Endothelial cell of umbilical vein (primary cell): ENCODE measurements at regions not wholly inside any gene's neighbourhood (a gene's known extent, or its start where the extent isn't known, plus 50 kb on each side); places are given as distances from the start of the nearest gene placed in this dataset.

Experiments used
- BruUV-seq: library from RNA; stranded (reverse); fragments of 400-500 nt; replicated peaks from 2 replicates; lab custom pipeline; 2021; lab: Mats Ljungman, UMichigan
- CTCF ChIA-PET: fragments of 300-600, 350-600 bp; sonication (Branson Sonifier 250); formaldehyde crosslinking; loops from one replicate; lab custom pipeline; 2021; ENCODE audit warnings: antibody characterized with exemption, inconsistent platforms; lab: Charles Lee
- POLR2A ChIA-PET: fragments of 300-600, 350-600 bp; sonication (Branson Sonifier 250); formaldehyde crosslinking; loops from one replicate; lab custom pipeline; 2021; ENCODE audit warnings: antibody characterized with exemption, inconsistent platforms; lab: Charles Lee
- DNase-seq: peaks from one replicate; pipeline ENCODE4 v3.0.0-alpha.2; 2011; ENCODE audit warnings: low read depth, low spot score
- FAIRE-seq: peaks from 2 replicates; lab custom pipeline; 2011; peaks lifted over from hg19 to GRCh38; lab: Jason Lieb, UNC
- H2AFZ ChIP-seq: 2 replicates; pipeline ENCODE4 v1.6.0; 2012; ENCODE audit warnings: low read depth, low read length, control low read depth, inconsistent platforms
- H3K27ac ChIP-seq: 2 replicates; pipeline ENCODE4 v1.5.1; 2011; ENCODE audit warnings: low read depth, mild to moderate bottlenecking, control low read depth, low read length, moderate library complexity; ENCODE audit not compliant: insufficient read depth
- H3K27me3 ChIP-seq, 2 experiments: 2 replicates each; pipeline versions ENCODE4 v1.6.0 to v1.6.1; 2011; ENCODE audit warnings: low read length in 2 of 2, mixed read lengths in 1 of 2; ENCODE audit not compliant: control insufficient read depth in 2 of 2, insufficient read depth in 2 of 2
- H3K36me3 ChIP-seq, 2 experiments: 2 replicates in 1 of 2; 3 replicates in 1 of 2; pipeline ENCODE4 v1.5.1; 2011; ENCODE audit warnings: low read length in 2 of 2, mild to moderate bottlenecking in 1 of 2, moderate library complexity in 1 of 2; ENCODE audit not compliant: control insufficient read depth in 2 of 2, insufficient read depth in 2 of 2; ENCODE audit errors: extremely low read depth in 1 of 2
- H3K4me1 ChIP-seq: 3 replicates; pipeline ENCODE4 v1.5.1; 2011; ENCODE audit warnings: mild to moderate bottlenecking, low read length; ENCODE audit not compliant: control insufficient read depth, insufficient read depth; ENCODE audit errors: extremely low read depth
- H3K4me2 ChIP-seq: 2 replicates; pipeline ENCODE4 v1.6.1; 2011; ENCODE audit warnings: low read length, control low read depth, mixed read lengths; ENCODE audit not compliant: insufficient read depth
- H3K4me3 ChIP-seq, 3 experiments: fragments of 200-600 bp in 1 of 3; sonication (generic), shearing (Covaris generic) in 1 of 3; replicated peaks in 1 of 3; 2 replicates each; pipeline ENCODE4 v1.5.1; 2011 to 2016; ENCODE audit warnings: control low read depth in 3 of 3, low read length in 3 of 3, mild to moderate bottlenecking in 2 of 3, inconsistent platforms in 1 of 3, low read depth in 1 of 3, moderate library complexity in 1 of 3; ENCODE audit not compliant: insufficient read depth in 1 of 3
- H3K79me2 ChIP-seq: 2 replicates; pipeline ENCODE4 v1.6.0; 2012; ENCODE audit warnings: low read length, inconsistent platforms; ENCODE audit not compliant: control insufficient read depth, insufficient read depth
- H3K9ac ChIP-seq: replicated peaks from 2 replicates; pipeline ENCODE3; 2011; ENCODE audit warnings: low read length, control low read depth; ENCODE audit not compliant: insufficient read depth; ENCODE audit errors: extremely low read depth
- H3K9me1 ChIP-seq: replicated peaks from 3 replicates; pipeline ENCODE4 v1.6.0; 2011; ENCODE audit warnings: mild to moderate bottlenecking, low read length; ENCODE audit not compliant: control insufficient read depth, insufficient read depth; ENCODE audit errors: extremely low read depth
- H3K9me3 ChIP-seq: replicated peaks from 2 replicates; pipeline ENCODE4 v1.5.1; 2012; ENCODE audit warnings: low read length, inconsistent platforms; ENCODE audit not compliant: control insufficient read depth, insufficient read depth
- H4K20me1 ChIP-seq: replicated peaks from 2 replicates; pipeline ENCODE3; 2011; ENCODE audit warnings: mild to moderate bottlenecking, low read length; ENCODE audit not compliant: control insufficient read depth, insufficient read depth; ENCODE audit errors: extremely low read depth
- EZH2 ChIP-seq: IDR thresholded peaks from 2 replicates; pipeline ENCODE4 v1.6.1; 2012; ENCODE audit warnings: borderline replicate concordance, low read depth, mild to moderate bottlenecking, moderate library complexity, low read length, inconsistent platforms; ENCODE audit not compliant: severe bottlenecking
- GATA2 ChIP-seq: IDR thresholded peaks from 2 replicates; pipeline ENCODE4 v1.7.0; 2011; ENCODE audit warnings: low read depth, mild to moderate bottlenecking, moderate library complexity, mixed read lengths, low read length; ENCODE audit not compliant: insufficient read length, insufficient read depth
- POLR2A ChIP-seq: IDR thresholded peaks from 2 replicates; pipeline ENCODE4 v1.6.1; 2012; ENCODE audit warnings: low read depth, mild to moderate bottlenecking, control low read depth, low read length
- POLR2AphosphoS5 ChIP-seq: IDR thresholded peaks from 2 replicates; pipeline ENCODE4 v1.6.1; 2012; ENCODE audit warnings: low read depth, mild to moderate bottlenecking, control low read depth, low read length, moderate library complexity; ENCODE audit not compliant: insufficient read depth
- dilution Hi-C: fragments of 300-500 bp; cut with MboI; formaldehyde crosslinking; loops from one replicate; pipeline ENCODE4 v1.15.0; 2019; ENCODE audit warnings: low sequenced_read_pairs; ENCODE audit not compliant: extremely low pct_ligation_motif_present
- intact Hi-C: fragments of 100-400 bp; cut with micrococcal nuclease; formaldehyde crosslinking; loops from one replicate; pipeline ENCODE4 v1.10.0; 2022
- TF ChIP-seq, protein P1 (sequence below): IDR thresholded peaks from 2 replicates; pipeline ENCODE4 v1.6.1; 2011; ENCODE audit not compliant: insufficient read depth, insufficient read length
- TF ChIP-seq, protein P2 (sequence below), 2 donors: IDR thresholded peaks; 1 replicate in 1 of 2; 2 replicates in 1 of 2; pipeline ENCODE4 v1.5.1; 2011; ENCODE audit warnings: low read length in 2 of 2, mild to moderate bottlenecking in 2 of 2, moderate library complexity in 2 of 2, control low read depth in 1 of 2, inconsistent platforms in 1 of 2, low read depth in 1 of 2; ENCODE audit not compliant: insufficient read depth in 1 of 2; ENCODE audit errors: extremely low read depth in 1 of 2

DNA sequence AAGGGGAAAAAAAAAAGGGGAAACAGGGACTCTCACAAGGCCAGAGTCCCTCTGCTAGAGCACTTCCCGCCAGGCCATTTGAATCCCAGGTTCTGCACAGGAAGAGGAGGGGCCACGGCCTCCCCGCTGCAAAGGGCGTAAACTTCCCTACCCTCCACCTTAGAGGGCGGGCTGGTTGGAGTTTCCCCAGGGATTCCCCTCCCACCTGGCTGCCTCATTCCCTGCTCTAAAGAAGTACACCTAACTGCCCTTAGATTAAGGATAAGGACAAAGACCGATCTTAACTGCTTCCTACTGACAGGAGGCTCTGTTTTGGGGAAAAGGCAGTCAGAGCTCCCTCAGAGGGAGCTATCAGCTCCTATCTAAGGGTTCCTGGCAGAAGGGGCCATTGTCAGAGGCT, 102.0 kb upstream of the ARMC3 start:
- Histone ChIP-seq H3K4me3 (no peak overlapping the region), H3K4me1 (peaks cover 38% of the 10 kb centered on the region), H3K27me3 (no peaks in the 10 kb centered on the region), H3K4me2 (no peak overlapping the region), H3K27ac (no peak overlapping the region), H3K36me3 (no peaks in the 10 kb centered on the region), H2AFZ (no peak overlapping the region), H3K9me1 (no peaks in the 10 kb centered on the region), H3K9me3 (no peaks in the 10 kb centered on the region), H3K79me2 (no peaks in the 10 kb centered on the region), H4K20me1 (no peaks in the 10 kb centered on the region), H3K9ac (no peak overlapping the region)
- intact Hi-C loops = loop anchor here (10.0 kb wide), 1 partner anchor 111 kb away; the partner anchor contains the start of gene PIP4K2A
- FAIRE-seq = no peak
- BruUV-seq = no TSS peak
- no peak for TF ChIP-seq POLR2AphosphoS5
- no peak for TF ChIP-seq GATA2
- TF ChIP-seq, protein P1, sequence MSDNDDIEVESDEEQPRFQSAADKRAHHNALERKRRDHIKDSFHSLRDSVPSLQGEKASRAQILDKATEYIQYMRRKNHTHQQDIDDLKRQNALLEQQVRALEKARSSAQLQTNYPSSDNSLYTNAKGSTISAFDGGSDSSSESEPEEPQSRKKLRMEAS = no peak
- TF ChIP-seq EZH2 = no peak
- no peak for TF ChIP-seq POLR2A
- TF ChIP-seq, protein P2, sequence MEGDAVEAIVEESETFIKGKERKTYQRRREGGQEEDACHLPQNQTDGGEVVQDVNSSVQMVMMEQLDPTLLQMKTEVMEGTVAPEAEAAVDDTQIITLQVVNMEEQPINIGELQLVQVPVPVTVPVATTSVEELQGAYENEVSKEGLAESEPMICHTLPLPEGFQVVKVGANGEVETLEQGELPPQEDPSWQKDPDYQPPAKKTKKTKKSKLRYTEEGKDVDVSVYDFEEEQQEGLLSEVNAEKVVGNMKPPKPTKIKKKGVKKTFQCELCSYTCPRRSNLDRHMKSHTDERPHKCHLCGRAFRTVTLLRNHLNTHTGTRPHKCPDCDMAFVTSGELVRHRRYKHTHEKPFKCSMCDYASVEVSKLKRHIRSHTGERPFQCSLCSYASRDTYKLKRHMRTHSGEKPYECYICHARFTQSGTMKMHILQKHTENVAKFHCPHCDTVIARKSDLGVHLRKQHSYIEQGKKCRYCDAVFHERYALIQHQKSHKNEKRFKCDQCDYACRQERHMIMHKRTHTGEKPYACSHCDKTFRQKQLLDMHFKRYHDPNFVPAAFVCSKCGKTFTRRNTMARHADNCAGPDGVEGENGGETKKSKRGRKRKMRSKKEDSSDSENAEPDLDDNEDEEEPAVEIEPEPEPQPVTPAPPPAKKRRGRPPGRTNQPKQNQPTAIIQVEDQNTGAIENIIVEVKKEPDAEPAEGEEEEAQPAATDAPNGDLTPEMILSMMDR (IDR thresholded peaks at IDR 0.05; ENCODE audit: extremely low read depth in 1 of 2, insufficient read depth in 1 of 2, low read depth in 1 of 2, low read length in 2 of 2) = no peak
- POLR2A ChIA-PET = no interaction called here
- CTCF ChIA-PET = no interaction called here
- no peak for DNase-seq
- dilution Hi-C loops = no loop called here
